HUES64 (cell line): ENCODE measurements at regions not wholly inside any gene's neighbourhood (a gene's known extent, or its start where the extent isn't known, plus 50 kb on each side); places are given as distances from the start of the nearest gene placed in this dataset.
"Not testable (repeated sequence)": the region's sequence is repeated elsewhere in the genome, so short reads cannot be mapped to it uniquely, and the experiment has no call there.

Experiments
- H3K27ac ChIP-seq: 2 replicates; pipeline ENCODE4 v1.7.0; 2013; ENCODE audit warnings: low read depth, low read length, inconsistent platforms
- H3K27me3 ChIP-seq: 2 replicates; pipeline ENCODE4 v1.6.1; 2013; ENCODE audit warnings: mild to moderate bottlenecking, low read length; ENCODE audit not compliant: insufficient read depth
- H3K36me3 ChIP-seq: 2 replicates; pipeline ENCODE4 v1.6.1; 2013; ENCODE audit warnings: mild to moderate bottlenecking, low read length; ENCODE audit not compliant: insufficient read depth
- H3K4me1 ChIP-seq: 2 replicates; pipeline ENCODE4 v1.6.1; 2013; ENCODE audit warnings: mild to moderate bottlenecking, low read length, moderate library complexity; ENCODE audit not compliant: insufficient read depth
- H3K4me3 ChIP-seq: 2 replicates; pipeline ENCODE4 v1.5.1; 2013; ENCODE audit warnings: mild to moderate bottlenecking, low read length, moderate library complexity
- H3K9ac ChIP-seq: 2 replicates; pipeline ENCODE4 v1.6.1; 2013; ENCODE audit warnings: mild to moderate bottlenecking, low read depth, low read length
- H3K9me3 ChIP-seq: 2 replicates; pipeline ENCODE4 v1.6.1; 2013; ENCODE audit warnings: low read depth, low read length; ENCODE audit not compliant: insufficient read depth
- WGBS: fragments of 150-250, 120-280 bp; methylation state at CpG from one replicate; pipeline ENCODE4 v1.1.7; 2013; ENCODE audit warnings: missing lambda C conversion rate; 5-methylcytosine and 5-hydroxymethylcytosine counted together

- H3K4me1 ChIP-seq: peaks cover 5% of the 10 kb centered on the region; the same call in 1 of the 2 replicates
Measured at GRCh38 chr1:14255711-14256110, 342.8 kb upstream of the KAZN start.

DNA sequence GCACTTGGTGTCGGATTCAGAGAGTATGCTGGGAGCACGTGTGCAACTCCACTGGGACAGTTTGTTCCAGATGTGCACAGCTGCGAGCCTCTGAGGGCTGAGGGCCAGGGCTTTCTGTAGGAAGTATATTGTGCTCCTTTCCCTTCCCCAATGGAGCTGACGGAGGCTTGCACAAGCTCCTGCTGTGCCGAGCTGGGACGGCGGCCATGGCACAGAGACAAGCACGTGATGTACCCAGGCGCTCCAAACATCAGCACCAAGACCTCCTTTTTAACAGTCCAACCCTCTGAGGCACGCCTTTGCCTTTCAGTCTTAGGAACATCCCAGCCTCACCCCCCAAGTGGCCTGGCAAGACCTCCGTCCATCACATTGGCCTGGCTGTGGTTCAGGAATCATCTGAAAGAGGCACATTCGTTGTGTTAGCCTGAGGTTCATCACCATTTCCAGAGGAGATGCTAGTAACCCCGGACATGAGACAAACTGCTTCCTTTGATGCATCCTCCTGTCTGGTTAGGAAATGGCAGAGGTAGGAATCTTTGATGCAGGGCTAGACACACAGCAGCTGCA lies 339.2 kb upstream of the KAZN start:
- H3K9me3 ChIP-seq: no peaks in the 10 kb centered on the region
- H3K27me3 ChIP-seq: no peaks in the 10 kb centered on the region
- 93% methylated on average over 13 of the region's 13 CpGs for WGBS
- no peak overlapping the region for H3K9ac ChIP-seq
- H3K36me3 ChIP-seq: no peaks in the 10 kb centered on the region
- no peak overlapping the region for H3K27ac ChIP-seq
- H3K4me1 ChIP-seq: peaks cover 5% of the 10 kb centered on the region; the same call in 1 of the 2 replicates
- H3K4me3 ChIP-seq: no peak overlapping the region

More at GRCh38 chr1:14255711-14256110, 342.8 kb upstream of the KAZN start:
- H3K27me3 ChIP-seq: no peaks in the 10 kb centered on the region
- H3K4me3 ChIP-seq: no peak overlapping the region
- no peaks in the 10 kb centered on the region for H3K9me3 ChIP-seq
- H3K36me3 ChIP-seq: no peaks in the 10 kb centered on the region
- H3K27ac ChIP-seq: no peak overlapping the region
- H3K9ac ChIP-seq: no peak overlapping the region
- 66% methylated on average over 2 of the region's 2 CpGs for WGBS

- Histone ChIP-seq H3K9me3 (no peaks in the 10 kb centered on the region), H3K4me1 (peaks cover 5% of the 10 kb centered on the region; the same call in 1 of the 2 replicates), H3K27ac (no peak overlapping the region), H3K27me3 (no peaks in the 10 kb centered on the region), H3K4me3 (no peak overlapping the region), H3K36me3 (no peaks in the 10 kb centered on the region), H3K9ac (no peak overlapping the region)
- WGBS: 93% methylated on average over 8 of the region's 8 CpGs
Measured at GRCh38 chr1:14260480-14260879, 338.0 kb upstream of the KAZN start.

DNA sequence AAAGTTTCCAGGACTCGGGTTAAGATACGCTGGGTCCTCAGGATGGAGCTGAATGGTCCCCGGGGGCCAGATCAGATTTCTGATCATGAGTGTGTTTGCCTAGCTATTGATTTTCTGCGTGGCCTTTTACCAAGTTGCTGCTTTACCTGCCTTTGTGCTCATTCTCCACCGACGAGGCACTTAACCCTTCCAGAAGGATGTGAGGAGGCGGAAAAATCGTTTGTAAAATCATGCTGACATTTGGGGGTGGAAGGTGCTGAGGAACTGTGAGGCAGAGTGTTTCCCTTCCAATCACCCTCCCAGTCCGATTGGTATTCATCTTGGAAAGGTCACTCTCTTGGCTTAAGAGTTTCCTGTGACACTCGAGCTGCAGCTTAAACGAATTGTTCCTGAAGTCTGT lies 337.1 kb upstream of the KAZN start:
- H3K9ac ChIP-seq: no peak overlapping the region
- H3K4me3 ChIP-seq: no peak overlapping the region
- WGBS: 85% methylated on average over 11 of the region's 11 CpGs
- no peaks in the 10 kb centered on the region for H3K36me3 ChIP-seq
- no peaks in the 10 kb centered on the region for H3K27me3 ChIP-seq
- H3K27ac ChIP-seq: no peak overlapping the region
- no peaks in the 10 kb centered on the region for H3K4me1 ChIP-seq
- H3K9me3 ChIP-seq: no peaks in the 10 kb centered on the region

- Histone ChIP-seq H3K9me3 (no peaks in the 10 kb centered on the region), H3K36me3 (no peaks in the 10 kb centered on the region), H3K27me3 (no peaks in the 10 kb centered on the region), H3K9ac (no peak overlapping the region), H3K4me3 (no peak overlapping the region), H3K4me1 (no peaks in the 10 kb centered on the region), H3K27ac (no peak overlapping the region)
- WGBS: 98% methylated on average over 8 of the region's 8 CpGs
Measured at GRCh38 chr1:14262637-14263036, 335.8 kb upstream of the KAZN start.

- no peaks in the 10 kb centered on the region for H3K9me3 ChIP-seq
- no peak overlapping the region for H3K4me3 ChIP-seq
- no peak overlapping the region for H3K27ac ChIP-seq
- H3K27me3 ChIP-seq: no peaks in the 10 kb centered on the region
- H3K4me1 ChIP-seq: no peaks in the 10 kb centered on the region
- H3K9ac ChIP-seq: no peak overlapping the region
- 92% methylated on average over 3 of the region's 3 CpGs for WGBS
- H3K36me3 ChIP-seq: no peaks in the 10 kb centered on the region
Measured at GRCh38 chr1:14263225-14263624, 335.3 kb upstream of the KAZN start.

DNA sequence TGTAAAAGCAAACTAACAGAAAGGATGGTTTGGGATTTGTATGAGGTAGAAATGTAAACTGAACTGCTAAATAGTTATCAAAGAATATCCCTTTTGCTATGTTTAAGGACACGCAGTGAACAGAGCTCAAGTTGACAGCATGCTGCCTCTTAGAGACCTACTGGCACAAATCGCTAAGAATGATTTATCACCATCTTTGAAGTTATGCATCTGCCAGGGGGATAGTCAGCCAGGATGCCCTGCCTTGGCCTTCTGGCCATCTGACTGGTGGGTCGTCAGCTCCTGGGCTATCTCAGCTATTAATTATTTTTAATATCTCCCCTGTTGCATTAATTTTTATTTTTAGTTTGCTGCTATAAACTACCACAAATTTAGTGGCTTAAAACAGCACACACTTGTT lies 334.8 kb upstream of the KAZN start:
- Histone ChIP-seq H3K9me3 (no peaks in the 10 kb centered on the region), H3K4me3 (no peak overlapping the region), H3K4me1 (no peaks in the 10 kb centered on the region), H3K27ac (no peak overlapping the region), H3K27me3 (no peaks in the 10 kb centered on the region), H3K36me3 (no peaks in the 10 kb centered on the region), H3K9ac (no peak overlapping the region)
- WGBS: 97% methylated on average over 3 of the region's 3 CpGs

DNA sequence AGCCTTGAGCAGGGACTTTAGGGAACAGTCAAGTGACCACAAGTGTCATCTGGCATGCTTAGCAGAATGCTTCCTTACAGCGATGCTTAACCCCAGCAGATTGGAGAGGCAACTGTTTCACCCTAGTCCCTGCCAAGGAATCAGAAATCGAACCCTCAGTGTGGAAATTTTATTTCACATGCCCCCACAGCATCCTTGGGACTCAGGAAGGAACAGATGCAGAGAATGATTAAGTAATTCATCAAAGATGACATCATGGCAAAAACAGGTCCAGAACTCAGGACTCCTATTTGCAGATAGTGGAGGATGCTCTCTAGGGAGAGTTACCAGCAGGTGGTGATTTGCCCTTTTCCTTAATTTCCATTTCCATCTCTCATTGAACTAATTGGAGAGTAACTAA lies 333.0 kb upstream of the KAZN start:
- H3K9ac ChIP-seq: no peak overlapping the region
- no peaks in the 10 kb centered on the region for H3K36me3 ChIP-seq
- H3K27ac ChIP-seq: no peak overlapping the region
- no peaks in the 10 kb centered on the region for H3K9me3 ChIP-seq
- no peaks in the 10 kb centered on the region for H3K4me1 ChIP-seq
- no peaks in the 10 kb centered on the region for H3K27me3 ChIP-seq
- WGBS: 90% methylated on average over 2 of the region's 2 CpGs
- H3K4me3 ChIP-seq: no peak overlapping the region

GRCh38 chr1:14267991-14268390 lies 330.5 kb upstream of the KAZN start:
- 91% methylated on average over 2 of the region's 2 CpGs for WGBS
- Histone ChIP-seq H3K9me3 (no peaks in the 10 kb centered on the region), H3K27ac (no peak overlapping the region), H3K4me1 (no peaks in the 10 kb centered on the region), H3K4me3 (no peak overlapping the region), H3K9ac (no peak overlapping the region), H3K36me3 (no peaks in the 10 kb centered on the region), H3K27me3 (no peaks in the 10 kb centered on the region)

DNA sequence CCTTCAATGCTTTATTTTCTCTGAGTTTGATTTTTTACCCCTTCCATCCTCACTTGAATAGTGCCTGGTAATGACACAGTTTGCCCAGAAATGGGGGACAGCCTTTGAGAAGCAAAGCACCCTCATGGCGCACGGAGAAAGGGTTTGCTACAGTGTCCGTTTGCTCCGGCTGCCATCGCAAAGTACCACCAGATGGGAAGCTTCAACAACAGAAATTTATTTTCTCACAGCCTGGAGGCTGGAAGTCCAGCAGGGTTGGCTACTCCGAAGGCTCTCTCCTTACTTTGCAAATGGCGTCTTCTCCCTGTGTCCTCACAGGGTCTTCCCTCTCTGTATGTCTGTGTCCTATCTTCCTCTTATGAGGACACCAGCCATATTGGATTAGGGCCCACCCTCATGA lies 327.7 kb upstream of the KAZN start:
- H3K27ac ChIP-seq: no peak overlapping the region
- H3K9me3 ChIP-seq: no peaks in the 10 kb centered on the region
- 94% methylated on average over 7 of the region's 7 CpGs for WGBS
- no peak overlapping the region for H3K4me3 ChIP-seq
- H3K36me3 ChIP-seq: no peaks in the 10 kb centered on the region
- H3K9ac ChIP-seq: no peak overlapping the region
- H3K4me1 ChIP-seq: no peaks in the 10 kb centered on the region
- no peaks in the 10 kb centered on the region for H3K27me3 ChIP-seq

DNA sequence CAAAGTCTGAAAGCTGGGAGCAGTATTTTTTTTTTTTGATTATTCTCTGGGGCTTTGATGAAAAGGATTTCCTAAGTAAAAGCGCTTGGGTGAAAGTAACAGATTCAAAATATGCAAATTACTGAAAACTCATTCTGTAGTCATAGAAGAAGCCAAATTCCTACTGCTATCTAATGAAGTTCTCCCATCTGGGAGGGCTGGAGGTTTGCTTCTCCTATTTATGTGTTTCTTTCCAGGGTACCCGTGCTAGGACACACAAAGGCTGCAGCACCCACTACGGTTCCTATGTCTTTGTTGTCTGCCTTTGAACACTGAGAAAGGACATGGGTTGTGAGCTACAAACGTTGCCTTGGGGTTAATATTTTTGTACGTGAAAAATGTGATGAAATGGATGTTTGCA lies 324.7 kb upstream of the KAZN start:
- Histone ChIP-seq H3K27ac (no peak overlapping the region), H3K4me1 (no peaks in the 10 kb centered on the region), H3K4me3 (no peak overlapping the region), H3K36me3 (no peaks in the 10 kb centered on the region), H3K9ac (no peak overlapping the region), H3K27me3 (no peaks in the 10 kb centered on the region), H3K9me3 (no peaks in the 10 kb centered on the region)
- WGBS: 98% methylated on average over 5 of the region's 5 CpGs

- H3K9ac ChIP-seq, H3K9me3 ChIP-seq, H3K36me3 ChIP-seq, H3K4me3 ChIP-seq, H3K27me3 ChIP-seq, H3K27ac ChIP-seq: not testable (repeated sequence)
- H3K4me1 ChIP-seq: peaks cover 13% of the 10 kb centered on the region
- WGBS: 97% methylated on average over 12 of the region's 12 CpGs
Measured at GRCh38 chr1:14279891-14280290, 318.6 kb upstream of the KAZN start.
